ENCODE measurements at regions not wholly inside any gene's neighbourhood (a gene's known extent, or its start where the extent isn't known, plus 50 kb on each side); places are given as distances from the start of the nearest gene placed in this dataset.

- no peak for TF ChIP-seq EZH2 (IDR thresholded peaks at IDR 0.05)
- no peak for TF ChIP-seq POLR2AphosphoS5 (IDR thresholded peaks at IDR 0.05; ENCODE audit: borderline replicate concordance, low read depth, low read length)
- no peak for TF ChIP-seq FOXP2 (optimal IDR thresholded peaks at IDR 0.05; ENCODE audit: control extremely low read depth, extremely low read length, insufficient read depth)
Measured at GRCh38 chrX:139204571-139204897, 326.0 kb upstream of the F9 start.

Measured in SK-N-MC (cell line).